HepG2 (cell line): ENCODE measurements at regions not wholly inside any gene's neighbourhood (a gene's known extent, or its start where the extent isn't known, plus 50 kb on each side); places are given as distances from the start of the nearest gene placed in this dataset.

Source experiments
- ATAC-seq: fragments of 200-7000 bp; cut with Tn5 transposase; 3 replicates; pipeline ENCODE4 v1.9.1; 2020; ENCODE audit warnings: mild to moderate bottlenecking, moderate library complexity
- BruUV-seq: library from RNA; stranded (reverse); fragments of 400-500 nt; replicated peaks from 2 replicates; lab custom pipeline; 2021; lab: Mats Ljungman, UMichigan
- CTCF ChIA-PET: fragments of 300-600 bp; formaldehyde crosslinking; extraction: SDS; loops from one replicate; lab custom pipeline; 2021; ENCODE audit warnings: low total read pairs, inconsistent platforms, low intra/inter-chr PET ratio; lab: Yijun Ruan, JAX
- POLR2A ChIA-PET: fragments of 350-600 bp; sonication (Branson Sonifier 250); formaldehyde crosslinking; loops from one replicate; lab custom pipeline; 2020; ENCODE audit warnings: antibody characterized with exemption, inconsistent platforms; lab: Yijun Ruan, JAX
- DNase-seq: peaks from one replicate; pipeline ENCODE4 v3.0.0-alpha.2; 2015; ENCODE audit warnings: low spot score
- FAIRE-seq: peaks from 3 replicates; lab custom pipeline; 2011; peaks lifted over from hg19 to GRCh38; lab: Jason Lieb, UNC
- H2AFZ ChIP-seq: one replicate; pipeline ENCODE4 v1.6.1; 2011; ENCODE audit warnings: low read length, inconsistent platforms
- H3K27ac ChIP-seq: fragments of 300-600 bp; 3 replicates; pipeline ENCODE4 v1.8.0; 2011; ENCODE audit warnings: mixed run types, mild to moderate bottlenecking, mixed read lengths, low read length, inconsistent platforms; ENCODE audit not compliant: insufficient read depth; ENCODE audit errors: extremely low read length
- H3K27me3 ChIP-seq, 2 experiments: fragments of 200-600 bp in 1 of 2; 2 replicates in 1 of 2; 3 replicates in 1 of 2; pipeline versions ENCODE4 v1.6.0 to v1.8.0; 2011; ENCODE audit warnings: low read length in 2 of 2, mild to moderate bottlenecking in 2 of 2, moderate library complexity in 2 of 2, inconsistent platforms in 1 of 2; ENCODE audit not compliant: insufficient read depth in 2 of 2, control insufficient read depth in 1 of 2
- H3K36me3 ChIP-seq, 2 experiments: fragments of 200-600 bp in 1 of 2; replicated peaks in 1 of 2; 2 replicates in 1 of 2; 3 replicates in 1 of 2; pipeline versions ENCODE4 v1.5.1 to v1.8.0; 2011; ENCODE audit warnings: low read length in 2 of 2, inconsistent platforms in 1 of 2; ENCODE audit not compliant: insufficient read depth in 2 of 2, control insufficient read depth in 1 of 2
- H3K4me1 ChIP-seq: 2 replicates; pipeline ENCODE4 v1.5.1; 2012; ENCODE audit warnings: low read length, inconsistent platforms; ENCODE audit not compliant: insufficient read depth
- H3K4me2 ChIP-seq: 2 replicates; pipeline ENCODE4 v1.6.0; 2011; ENCODE audit warnings: low read depth, low read length, inconsistent platforms
- H3K4me3 ChIP-seq, 3 experiments: fragments of 200-600 bp in 1 of 3; sonication (generic), shearing (Covaris generic) in 1 of 3; replicated peaks in 1 of 3; 2 replicates each; pipeline ENCODE4 v1.5.1; 2011 to 2016; ENCODE audit warnings: low read length in 3 of 3, inconsistent platforms in 2 of 3, low read depth in 2 of 3, mild to moderate bottlenecking in 2 of 3, control low read depth in 1 of 3, mixed read lengths in 1 of 3; ENCODE audit not compliant: insufficient read depth in 1 of 3
- H3K79me2 ChIP-seq: one replicate; pipeline ENCODE4 v1.6.1; 2011; ENCODE audit warnings: low read length, inconsistent platforms; ENCODE audit not compliant: insufficient read depth
- H3K9ac ChIP-seq: 2 replicates; pipeline ENCODE4 v1.6.0; 2011; ENCODE audit warnings: mild to moderate bottlenecking, low read depth, low read length, inconsistent platforms; ENCODE audit not compliant: insufficient read depth
- H3K9me3 ChIP-seq: 2 replicates; pipeline ENCODE4 v1.5.1; 2012; ENCODE audit warnings: mild to moderate bottlenecking, low read length
- H4K20me1 ChIP-seq: 2 replicates; pipeline ENCODE4 v1.6.0; 2011; ENCODE audit warnings: inconsistent platforms, mild to moderate bottlenecking, low read length, moderate library complexity; ENCODE audit not compliant: insufficient read depth
- ATM ChIP-seq: fragments of 450-650 bp; IDR thresholded peaks from 2 replicates; pipeline ENCODE4 v1.7.1; 2017; ENCODE audit warnings: mild to moderate bottlenecking, borderline replicate concordance
- GABPB1 ChIP-seq: IDR thresholded peaks from 2 replicates; pipeline ENCODE4 v1.6.1; 2016; ENCODE audit warnings: mild to moderate bottlenecking, missing genetic modification reagents, moderate library complexity, missing compliant biosample characterization
- HDAC2 ChIP-seq: sonication (generic); formaldehyde crosslinking; IDR thresholded peaks from 2 replicates; pipeline ENCODE4 v1.4.0; 2020; ENCODE audit warnings: missing genetic modification reagents
- SAP130 ChIP-seq: IDR thresholded peaks from 2 replicates; pipeline ENCODE4 v1.6.1; 2016; ENCODE audit warnings: low read depth
- SOX5 ChIP-seq: IDR thresholded peaks from 2 replicates; pipeline ENCODE4 v1.6.1; 2016; ENCODE audit warnings: borderline replicate concordance
- SP5 ChIP-seq: IDR thresholded peaks from 2 replicates; pipeline ENCODE4 v1.6.1; 2016; ENCODE audit warnings: low read depth, borderline replicate concordance
- THYN1 ChIP-seq: sonication (generic); formaldehyde crosslinking; IDR thresholded peaks from 2 replicates; pipeline ENCODE4 v1.8.1; 2023; ENCODE audit warnings: low read depth, mild to moderate bottlenecking, moderate library complexity, missing genetic modification reagents, borderline replicate concordance
- ZFX ChIP-seq: sonication (generic); formaldehyde crosslinking; IDR thresholded peaks from 2 replicates; pipeline ENCODE4 v1.4.0; 2020; ENCODE audit warnings: mild to moderate bottlenecking, low read depth, missing genetic modification reagents, moderate library complexity
- ZNF598 ChIP-seq: sonication (generic); formaldehyde crosslinking; IDR thresholded peaks from 2 replicates; pipeline ENCODE4 v1.5.1; 2020; ENCODE audit warnings: mild to moderate bottlenecking, missing genetic modification reagents, borderline replicate concordance
- ZNF749 ChIP-seq: sonication (generic); formaldehyde crosslinking; IDR thresholded peaks from 2 replicates; pipeline ENCODE4 v1.8.0; 2022; ENCODE audit warnings: mild to moderate bottlenecking, missing genetic modification reagents, moderate library complexity, borderline replicate concordance
- WGBS: methylation state at CpG from one replicate; pipeline ENCODE4 v1.1.6; 2017; ENCODE audit warnings: low lambda C conversion rate; 5-methylcytosine and 5-hydroxymethylcytosine counted together
- in situ Hi-C: cut with HindIII; loops from 2 replicates; pipeline ENCODE4 v1.10.0; 2017; ENCODE audit warnings: low pct_unique_long_range_greater_than_20kb; ENCODE audit not compliant: extremely low pct_ligation_motif_present
- intact Hi-C: fragments of 100-400 bp; cut with micrococcal nuclease; formaldehyde crosslinking; loops from one replicate; pipeline ENCODE4 v1.10.0; 2022; ENCODE audit not compliant: unreplicated experiment

DNA sequence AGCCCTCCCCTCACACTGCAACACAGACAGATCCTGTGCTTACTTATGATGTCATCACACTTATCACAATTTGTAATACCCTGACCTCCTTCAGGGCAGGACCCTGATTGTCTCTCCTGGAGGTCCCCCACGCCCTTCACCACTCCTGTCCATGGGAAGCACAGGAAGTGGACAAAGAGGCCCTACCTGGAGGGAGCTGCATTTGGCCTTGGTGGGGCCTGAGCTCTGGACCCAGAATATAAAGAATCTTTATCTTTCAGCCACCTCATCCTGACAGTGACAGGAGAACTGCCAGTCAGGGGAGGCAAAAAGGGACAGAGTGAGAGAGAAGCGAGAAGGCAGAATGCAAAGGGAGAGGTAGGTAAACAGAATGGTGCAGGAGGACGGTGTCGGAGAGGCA, 303.4 kb upstream of the N4BP1 start (continued):
- TF ChIP-seq HDAC2 (peak; percentile 34; the same call in 1 of the 2 replicates), GABPB1 (CRISPR knock-in tag) (peak; percentile 54; the same call in 1 of the 2 replicates), ZNF598 (CRISPR knock-in tag) (no peak), ZNF749 (no peak)

DNA sequence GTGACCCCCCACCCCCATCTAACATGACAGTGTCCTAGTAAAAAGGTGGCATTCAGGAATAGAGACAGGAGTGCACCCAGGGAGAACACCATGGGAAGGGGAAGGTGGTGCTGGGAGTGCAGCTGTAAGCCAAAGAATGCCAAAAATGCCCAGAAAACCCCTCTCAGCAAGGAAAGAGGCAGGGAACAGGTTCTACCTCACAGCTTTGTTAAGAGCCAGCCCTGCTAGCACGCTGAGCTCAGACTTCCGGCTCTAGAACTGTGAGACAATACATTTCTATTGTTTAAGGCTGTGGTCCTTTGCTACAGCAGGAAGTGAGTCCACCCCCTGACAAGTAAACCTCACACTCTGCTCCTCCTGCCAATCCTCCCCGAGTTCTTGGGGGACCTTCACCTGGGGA, 302.4 kb upstream of the N4BP1 start:
- 0% methylated on average over 3 of the region's 3 CpGs for WGBS
- POLR2A ChIA-PET: no interaction called here
- intact Hi-C loops: no loop called here
- no peaks in the 10 kb centered on the region for H3K9me3 ChIP-seq
- no peaks in the 10 kb centered on the region for H4K20me1 ChIP-seq
- no peak for ATAC-seq
- H3K4me1 ChIP-seq: peaks cover 13% of the 10 kb centered on the region
- H3K27ac ChIP-seq: no peak overlapping the region
- peaks cover 0 to 3% of the 10 kb centered on the region in 2 experiments; a peak in 1 of 5 replicates for H3K27me3 ChIP-seq
- H3K4me3 ChIP-seq: no peak overlapping the region
- CTCF ChIA-PET: no interaction called here
- no peaks in the 10 kb centered on the region for H3K36me3 ChIP-seq
- H3K4me2 ChIP-seq: no peak overlapping the region
- no peak for TF ChIP-seq THYN1 (CRISPR knock-in tag)
- TF ChIP-seq SP5 (CRISPR knock-in tag): no peak
- 0 out of 2 replicates have a peak, but pooled peaks have one; percentile 0 for TF ChIP-seq ZFX (CRISPR knock-in tag)
- no peak for TF ChIP-seq ATM
- TF ChIP-seq SOX5 (CRISPR knock-in tag): peak; percentile 32; the same call in 1 of the 2 replicates
- no peak for TF ChIP-seq SAP130 (CRISPR knock-in tag)
- TF ChIP-seq, all 625 proteins: peak for 2
- in situ Hi-C loops: no loop called here
- Histone ChIP-seq H2AFZ (no peak overlapping the region), H3K9ac (no peak overlapping the region), H3K79me2 (no peaks in the 10 kb centered on the region)
- DNase-seq (no peak), FAIRE-seq (no peak)
- no TSS peak for BruUV-seq
